ENCODE measurements at regions not wholly inside any gene's neighbourhood (a gene's known extent, or its start where the extent isn't known, plus 50 kb on each side); places are given as distances from the start of the nearest gene placed in this dataset.
"Not testable (repeated sequence)": the region's sequence is repeated elsewhere in the genome, so short reads cannot be mapped to it uniquely, and the experiment has no call there.

DNA sequence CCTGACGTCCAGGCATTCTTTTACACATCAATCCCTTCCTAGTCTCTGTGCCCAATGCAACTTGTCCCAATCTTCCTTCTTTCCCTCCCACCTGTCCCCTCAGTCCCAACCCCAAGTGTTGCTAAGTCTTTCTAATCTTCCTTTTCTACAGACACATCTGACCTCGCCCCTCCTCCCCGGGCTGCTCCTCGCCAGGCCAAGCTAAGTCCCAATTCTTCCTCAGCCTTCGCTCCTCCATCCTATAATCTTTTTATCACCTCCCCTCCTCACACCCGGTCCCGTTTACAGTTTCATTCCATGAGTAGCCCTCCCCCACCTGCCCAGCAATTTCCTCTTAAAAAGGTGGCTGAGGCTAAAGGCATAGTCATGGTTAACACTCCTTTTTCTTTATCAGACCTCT lies 413.3 kb upstream of the ST8SIA4 start:
- not testable (repeated sequence) for DNase-seq

DNA sequence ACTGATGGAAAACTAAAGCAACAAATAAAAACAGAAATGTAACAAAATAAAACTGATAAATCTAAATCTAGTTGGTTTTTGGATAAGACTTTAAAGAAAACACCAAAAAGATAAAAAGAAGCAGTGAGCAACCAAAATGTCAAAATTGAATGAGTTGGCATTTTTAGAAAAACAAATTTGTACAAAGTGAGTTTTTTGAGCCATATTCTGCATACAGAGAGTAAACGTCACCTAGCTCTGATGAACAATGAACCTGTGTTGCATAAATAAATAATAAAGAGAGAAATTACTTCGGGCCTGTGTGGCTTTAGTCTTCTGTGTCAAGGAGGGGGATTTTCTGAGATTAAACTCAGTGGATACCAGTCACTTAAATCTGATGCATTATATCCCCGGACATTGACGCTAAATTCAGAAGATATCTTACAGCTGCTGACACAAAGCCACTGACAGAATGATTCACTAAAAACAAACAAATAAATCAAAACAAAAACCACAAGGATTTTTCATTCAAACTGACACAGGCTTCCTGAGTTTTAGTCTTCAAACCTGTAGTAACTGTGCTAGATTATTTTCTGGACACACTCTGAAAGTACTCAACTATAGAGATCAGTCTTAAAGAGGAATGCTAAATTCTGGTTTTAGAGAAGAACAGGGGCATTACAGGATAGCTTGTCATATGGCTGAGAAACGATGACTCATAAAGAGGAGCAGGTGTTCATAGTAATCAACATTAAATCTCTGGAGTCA lies 403.5 kb upstream of the ST8SIA4 start:
- DNase-seq = no peak

DNA sequence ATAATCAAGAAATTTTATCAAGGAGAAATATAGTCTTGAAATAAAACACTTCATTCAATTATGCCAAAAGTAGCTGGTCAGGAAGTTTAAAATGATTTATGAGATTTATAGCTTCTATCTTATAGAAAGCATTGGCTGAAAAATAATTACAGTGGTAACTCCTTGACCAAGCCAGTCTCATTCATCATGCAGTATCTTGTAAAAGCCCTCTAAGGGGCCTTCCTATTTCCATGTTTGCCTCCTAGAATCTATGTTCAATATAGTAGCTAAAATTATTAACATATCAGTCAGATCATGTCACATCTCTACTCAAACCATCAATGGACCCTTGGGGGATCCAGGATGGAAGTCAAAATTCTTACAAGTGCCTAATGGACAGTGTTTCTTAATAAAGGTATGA lies 393.4 kb upstream of the ST8SIA4 start:
- no peak for DNase-seq

DNA sequence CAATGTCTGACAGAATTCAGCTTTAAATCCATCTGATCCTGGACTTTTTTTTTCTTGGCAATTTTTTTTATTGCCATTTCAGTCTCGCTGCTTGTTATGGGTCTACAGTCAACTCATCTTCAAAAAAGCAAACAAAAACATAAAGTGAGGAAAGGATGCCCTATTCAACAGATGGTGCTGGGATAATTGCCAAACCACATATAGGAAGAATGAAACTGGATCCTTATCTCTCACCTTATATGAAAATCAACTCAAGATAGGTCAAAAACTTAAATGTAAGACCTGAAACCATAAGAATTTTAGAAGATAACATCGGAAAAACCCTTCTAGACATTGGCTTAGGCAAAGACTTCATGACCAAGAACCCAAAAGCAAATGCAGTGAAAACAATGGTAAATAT lies 389.1 kb upstream of the ST8SIA4 start:
- no peak for DNase-seq

DNA sequence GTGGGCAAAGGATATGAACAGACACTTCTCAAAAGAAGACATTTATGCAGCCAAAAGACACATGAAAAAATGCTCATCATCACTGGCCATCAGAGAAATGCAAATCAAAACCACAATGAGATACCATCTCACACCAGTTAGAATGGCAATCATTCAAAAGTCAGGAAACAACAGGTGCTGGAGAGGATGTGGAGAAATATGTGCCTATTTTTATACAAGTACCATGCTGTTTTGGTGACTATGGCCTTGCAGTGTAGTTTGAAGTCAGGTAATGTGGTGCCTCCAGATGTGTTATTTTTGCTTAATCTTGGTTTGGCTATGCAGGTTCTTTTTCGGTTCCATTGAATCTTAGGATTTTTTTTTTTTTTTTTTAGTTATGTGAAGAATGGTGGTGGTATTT lies 387.7 kb upstream of the ST8SIA4 start:
- not testable (repeated sequence) for DNase-seq

DNA sequence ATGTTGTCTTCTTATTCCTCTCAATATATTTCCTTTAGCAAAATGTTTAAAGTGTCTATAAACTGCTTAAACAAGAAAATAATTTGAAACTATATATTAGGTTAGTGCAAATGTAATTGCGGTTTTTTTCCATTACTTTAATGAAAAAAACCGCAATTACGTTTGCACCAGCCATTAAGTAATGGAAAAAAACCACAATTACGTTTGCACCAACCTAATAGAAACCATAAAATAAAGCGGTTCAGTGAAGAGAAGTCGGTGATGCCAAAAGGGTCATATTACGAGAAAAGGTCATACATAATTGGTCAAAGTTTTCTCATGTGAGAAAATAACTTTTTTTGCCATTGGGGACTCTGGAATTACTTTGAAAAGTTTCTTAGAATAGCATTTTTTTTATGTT lies 385.6 kb upstream of the ST8SIA4 start:
- DNase-seq = no peak

DNA sequence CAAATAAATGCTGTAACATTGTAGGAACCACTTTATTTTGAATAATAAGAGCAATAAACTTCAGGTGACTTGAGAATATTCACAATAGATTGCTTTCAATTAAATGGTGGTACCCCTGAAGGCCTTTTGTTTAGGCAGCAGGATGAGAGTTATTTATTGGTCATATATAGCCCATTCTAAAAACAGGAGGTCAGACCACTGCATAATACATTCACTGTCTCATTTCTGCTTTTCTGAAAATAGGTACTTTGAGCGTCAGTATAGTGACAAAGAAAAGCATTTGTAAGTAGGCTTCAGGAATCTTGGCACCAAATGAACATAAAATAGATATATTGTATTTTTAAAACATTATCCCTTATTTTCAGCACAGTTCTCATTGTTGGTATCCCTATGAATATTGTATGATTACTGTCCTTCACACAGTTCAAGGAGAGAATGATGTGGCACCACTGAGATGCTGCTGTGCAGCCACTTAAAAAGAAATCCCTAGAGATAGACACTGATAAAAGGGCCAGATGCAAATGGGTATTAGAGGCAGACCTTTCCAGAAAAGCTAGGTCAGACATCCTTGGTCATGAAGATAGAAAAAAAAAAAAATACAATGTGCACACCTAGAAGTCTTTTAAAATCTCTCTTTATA lies 381.8 kb upstream of the ST8SIA4 start:
- DNase-seq = no peak

DNA sequence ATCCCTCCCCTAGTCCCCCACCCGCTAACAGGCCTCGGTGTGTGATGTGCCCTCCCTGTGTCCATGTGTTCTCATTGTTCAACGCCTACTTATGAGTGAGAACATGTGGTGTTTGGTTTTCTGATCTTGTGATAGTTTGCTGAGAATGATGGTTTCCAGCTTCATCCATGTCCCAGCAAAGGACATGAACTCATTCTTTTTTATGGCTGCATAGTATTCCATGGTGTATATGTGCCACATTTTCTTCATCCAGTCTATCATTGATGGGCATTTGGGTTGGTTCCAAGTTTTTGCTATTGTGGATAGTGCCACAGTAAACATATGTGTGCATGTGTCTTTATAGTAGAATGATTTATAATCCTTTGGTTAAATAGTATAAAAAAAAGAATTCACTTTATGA lies 380.9 kb upstream of the ST8SIA4 start:
- DNase-seq = not testable (repeated sequence)

DNA sequence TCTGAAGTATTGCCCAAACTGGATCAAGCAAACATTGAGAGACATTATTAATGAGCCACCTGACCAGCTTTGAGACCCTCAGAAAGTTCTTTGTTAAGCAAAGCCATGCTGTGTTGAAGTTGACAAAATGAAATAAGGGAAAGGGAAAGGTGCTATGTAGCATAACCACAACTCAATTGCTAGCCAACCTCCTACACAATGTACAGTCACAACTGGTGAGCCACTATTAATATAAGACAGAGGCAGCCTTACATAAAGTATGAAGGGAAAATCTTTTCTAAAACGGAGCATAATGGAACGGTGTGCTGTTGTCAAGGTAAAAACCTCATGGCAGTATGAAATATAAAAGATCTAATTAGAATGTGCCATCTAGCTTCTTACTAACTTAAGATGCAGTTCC lies 375.8 kb upstream of the ST8SIA4 start:
- no peak for DNase-seq

DNA sequence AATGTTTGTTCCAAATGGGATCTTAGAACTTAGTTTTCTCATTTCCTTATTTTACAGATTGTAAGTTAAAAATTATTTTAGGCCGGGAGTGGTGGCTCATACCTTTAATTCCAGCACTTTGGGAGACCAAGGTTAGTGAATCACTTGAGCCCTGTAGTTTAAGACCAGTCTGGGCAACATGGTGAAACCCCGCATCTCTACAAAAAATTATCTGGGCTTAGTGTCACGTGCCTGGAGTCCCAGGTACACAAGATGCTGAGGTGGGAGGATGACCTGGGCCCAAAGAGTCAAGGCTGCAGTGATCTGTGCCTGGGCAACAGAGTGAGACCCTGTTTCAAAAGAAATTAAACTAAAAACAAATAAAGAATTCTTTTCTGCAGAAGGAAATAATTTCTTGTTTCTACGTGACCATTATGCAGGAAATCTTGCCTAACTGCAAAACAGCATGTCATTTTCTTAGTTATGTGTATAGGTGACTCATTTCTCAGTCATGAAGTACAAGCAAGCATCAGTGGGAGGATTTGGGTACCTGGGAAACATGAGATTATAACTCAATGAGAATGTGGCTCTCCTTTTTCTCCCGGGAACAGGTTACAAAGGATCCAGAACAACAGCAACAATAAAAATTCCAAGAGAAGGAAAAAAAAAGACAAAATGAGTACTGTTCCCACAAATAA lies 375.1 kb upstream of the ST8SIA4 start:
- no peak for DNase-seq

DNA sequence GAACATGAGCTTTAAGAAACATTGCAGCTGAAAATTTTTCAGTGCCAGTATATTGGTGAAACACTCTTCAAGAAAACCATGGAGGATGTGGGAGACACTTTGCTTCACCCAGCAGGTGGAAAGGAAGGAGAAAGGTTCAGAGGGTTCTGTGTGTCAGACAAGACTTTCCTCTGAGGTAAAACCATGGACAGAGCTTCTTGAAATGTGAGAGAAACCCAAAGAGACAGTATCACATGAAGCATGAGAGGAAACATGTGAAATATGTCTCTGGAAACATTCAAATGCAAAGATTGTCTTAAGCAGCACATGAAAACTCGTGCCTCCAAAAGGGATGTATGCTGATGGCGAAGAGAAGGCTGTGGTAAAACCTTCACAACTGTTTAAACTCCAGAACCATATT lies 368.9 kb upstream of the ST8SIA4 start:
- no peak for DNase-seq

DNA sequence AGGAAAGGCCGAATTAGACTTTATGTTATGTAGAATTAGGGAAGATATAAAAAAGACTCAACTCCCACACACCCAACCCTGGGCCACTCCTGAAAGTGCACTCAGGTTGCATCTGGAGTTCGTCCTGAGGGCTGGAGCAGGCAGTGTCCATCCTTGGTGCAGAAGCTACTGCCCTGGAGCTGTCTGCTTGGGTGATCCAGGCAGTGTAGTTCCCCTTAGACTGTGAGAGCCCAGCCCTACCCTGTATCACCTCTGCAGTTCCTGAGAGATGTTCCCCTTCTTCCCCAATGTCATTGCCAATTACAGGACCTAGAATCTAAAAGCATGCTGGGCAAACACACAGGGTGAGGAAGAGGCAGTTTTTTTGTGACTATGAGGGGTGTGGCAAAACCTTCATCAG lies 368.3 kb upstream of the ST8SIA4 start:
- no peak for DNase-seq

DNA sequence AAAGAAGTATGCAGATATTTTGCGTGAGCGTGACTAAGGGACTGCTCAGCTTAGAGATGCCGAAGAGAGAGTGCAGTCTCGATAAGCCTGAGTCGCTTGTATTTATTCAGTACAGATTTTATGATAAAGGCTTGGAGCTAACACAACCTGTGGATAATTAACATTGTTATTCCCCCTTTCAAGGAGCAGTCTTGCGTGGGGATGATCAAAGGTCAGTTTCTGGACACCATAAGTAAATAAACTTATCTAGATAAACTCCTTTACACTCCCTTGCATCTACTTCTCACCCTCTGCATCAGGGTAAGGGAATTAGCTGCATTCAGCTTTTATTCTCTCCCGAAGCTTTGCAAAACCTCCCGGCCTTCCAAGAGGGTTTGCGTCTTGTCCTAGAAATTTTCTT lies 357.8 kb upstream of the ST8SIA4 start:
- DNase-seq = no peak

DNA sequence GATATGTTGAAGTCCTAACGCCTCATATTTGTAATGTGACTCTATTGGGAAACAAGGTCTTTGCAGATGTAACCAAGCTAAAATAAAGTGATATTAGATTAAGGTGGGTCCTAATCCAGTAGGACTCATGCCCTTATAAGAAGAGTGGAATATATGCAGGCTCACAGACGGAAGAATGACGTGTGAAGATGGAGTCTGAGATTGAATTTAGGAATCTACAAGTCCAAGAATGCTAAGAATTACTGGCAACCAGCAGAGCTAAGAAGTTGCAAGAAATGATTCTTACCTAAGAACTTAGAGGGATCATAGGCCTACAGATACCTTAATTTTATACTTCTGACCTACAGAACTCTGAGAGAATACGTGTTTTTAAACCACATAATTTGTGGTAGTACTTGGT lies 350.0 kb upstream of the ST8SIA4 start:
- no peak for DNase-seq

DNA sequence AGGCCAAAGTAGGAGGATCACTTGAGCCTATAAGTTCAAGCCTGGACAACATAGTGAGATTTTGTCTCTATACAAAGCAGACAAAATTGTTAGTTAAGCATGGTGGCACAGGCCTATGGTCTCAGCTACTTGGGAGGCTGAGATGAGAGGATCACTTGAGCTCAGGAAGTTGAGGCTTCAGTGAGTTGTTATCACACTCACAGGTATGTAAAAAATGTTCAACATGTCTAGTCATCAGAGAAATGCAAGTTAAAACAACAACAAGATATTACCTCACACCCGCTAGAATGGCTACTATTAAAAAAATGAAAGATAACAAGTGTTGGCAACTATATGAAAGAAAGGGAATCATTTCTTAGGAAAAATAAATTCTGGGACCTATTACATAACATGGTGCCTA lies 341.5 kb upstream of the ST8SIA4 start:
- no peak for DNase-seq

DNA sequence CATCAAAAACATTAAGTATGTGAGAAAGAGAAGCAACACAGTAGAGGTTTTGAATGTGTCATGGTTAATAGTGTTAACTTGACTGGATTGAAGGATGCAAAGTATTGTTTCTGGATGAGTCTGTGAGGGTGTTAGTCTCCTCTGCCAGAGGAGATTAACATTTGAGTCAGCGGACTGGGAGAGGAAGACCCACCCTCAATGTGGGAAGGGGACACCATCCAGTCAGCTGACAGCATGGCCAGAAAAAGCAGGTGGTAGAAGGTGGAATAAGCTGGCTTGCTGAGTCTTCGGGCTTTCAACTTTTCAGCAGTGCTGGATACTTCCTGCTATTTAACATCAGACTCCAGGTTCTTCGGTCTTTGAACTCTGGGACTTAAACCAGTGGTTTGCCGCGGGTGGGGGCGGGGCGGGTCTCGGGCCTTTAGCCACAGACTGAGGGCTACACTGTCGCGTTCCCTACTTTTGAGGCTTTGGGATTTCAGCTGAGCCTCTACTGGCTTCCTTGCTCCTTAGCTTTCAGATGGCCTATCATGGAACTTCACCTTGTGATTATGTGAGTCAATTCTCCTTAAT lies 309.9 kb upstream of the ST8SIA4 start:
- no peak for DNase-seq

DNA sequence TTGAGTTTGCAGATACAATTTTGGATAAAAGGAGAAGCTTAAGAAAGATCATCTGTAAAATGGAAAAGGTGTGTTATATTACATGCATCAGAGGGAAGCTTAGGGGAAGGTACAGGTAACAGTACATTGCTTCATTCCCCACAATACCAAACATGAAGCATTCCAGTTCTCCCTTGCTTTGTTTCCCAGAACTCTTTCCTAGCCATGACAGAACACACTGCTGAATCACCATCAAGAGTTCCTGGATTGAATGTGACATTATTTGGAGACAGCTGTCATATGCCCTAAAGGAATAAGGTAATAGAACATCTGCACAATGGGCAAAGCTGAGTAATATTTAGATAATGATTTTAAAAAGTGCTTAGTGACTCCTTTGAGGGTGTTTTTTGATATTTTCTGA lies 303.5 kb upstream of the ST8SIA4 start:
- DNase-seq = no peak

DNA sequence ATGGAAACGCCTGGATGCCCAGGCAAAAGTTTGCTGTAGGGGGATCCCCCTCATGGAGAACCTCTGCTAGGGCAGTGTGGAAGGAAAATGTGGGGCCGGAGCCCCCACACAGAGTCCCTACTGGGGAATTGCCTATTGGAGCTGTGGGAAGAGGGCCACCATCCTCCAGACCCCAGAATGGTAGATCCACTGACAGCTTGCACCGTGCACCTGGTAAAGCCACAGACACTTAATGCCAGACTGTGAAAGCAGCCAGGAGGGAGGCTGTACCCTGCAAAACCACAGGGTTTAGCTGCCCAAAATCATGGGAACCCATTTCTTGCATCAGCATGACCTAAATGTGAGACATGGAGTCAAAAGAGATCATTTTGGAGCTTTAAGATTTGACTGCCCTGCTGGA lies 302.0 kb upstream of the ST8SIA4 start:
- not testable (repeated sequence) for DNase-seq

DNA sequence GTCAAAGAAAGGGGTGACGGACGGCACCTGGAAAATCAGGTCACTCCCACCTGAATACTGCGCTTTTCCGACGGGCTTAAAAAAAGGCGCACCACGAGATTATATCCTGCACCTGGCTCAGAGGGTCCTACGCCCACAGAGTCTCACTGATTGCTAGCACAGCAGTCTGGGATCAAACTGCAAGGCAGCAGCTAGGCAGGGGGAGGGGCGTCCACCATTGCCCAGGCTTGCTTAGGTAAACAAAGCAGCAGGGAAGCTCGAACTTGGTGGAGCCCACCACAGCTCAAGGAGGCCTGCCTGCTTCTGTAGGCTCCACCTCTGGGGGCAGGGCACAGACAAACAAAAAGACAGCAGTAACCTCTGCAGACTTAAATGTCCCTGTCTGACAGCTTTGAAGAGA lies 277.3 kb upstream of the ST8SIA4 start:
- DNase-seq = not testable (repeated sequence)

DNA sequence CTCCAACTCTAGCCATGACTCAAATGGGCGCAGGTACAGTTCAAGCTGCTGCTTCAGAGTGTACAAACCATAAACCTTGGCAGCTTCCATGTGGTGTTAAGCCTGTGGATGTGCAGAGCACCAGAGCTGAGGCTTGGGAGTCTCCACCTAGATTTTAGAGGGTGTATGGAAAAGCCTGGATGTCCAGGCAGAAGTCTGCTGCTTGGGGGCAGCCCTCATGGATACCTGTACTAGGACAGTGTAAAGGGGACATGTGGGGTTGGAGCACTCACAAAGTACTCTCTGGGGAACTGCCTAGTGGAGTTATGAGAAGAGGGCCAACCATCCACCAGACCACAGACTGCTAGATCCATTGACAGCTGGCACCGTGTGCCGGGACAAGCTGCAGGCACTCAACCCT lies 273.5 kb upstream of the ST8SIA4 start:
- no peak for DNase-seq

DNA sequence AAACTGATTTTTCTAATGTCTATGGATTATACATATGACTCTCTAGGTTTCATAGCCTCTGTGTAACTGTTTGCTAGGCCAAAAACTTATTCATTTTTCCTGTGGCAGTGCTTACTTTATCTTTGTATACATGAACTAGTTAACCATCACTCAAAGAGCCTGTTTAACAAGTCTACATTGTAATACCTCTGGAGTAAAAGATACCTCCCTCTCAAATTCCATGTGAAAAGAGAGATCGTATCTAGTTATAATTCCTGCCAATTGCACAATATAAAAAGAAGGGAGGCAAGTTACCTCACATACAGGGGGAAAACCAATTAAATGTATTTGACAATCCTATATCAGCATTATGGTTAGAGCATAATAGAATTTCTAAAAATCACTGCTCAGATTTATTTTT lies 271.9 kb upstream of the ST8SIA4 start:
- DNase-seq = no peak

DNA sequence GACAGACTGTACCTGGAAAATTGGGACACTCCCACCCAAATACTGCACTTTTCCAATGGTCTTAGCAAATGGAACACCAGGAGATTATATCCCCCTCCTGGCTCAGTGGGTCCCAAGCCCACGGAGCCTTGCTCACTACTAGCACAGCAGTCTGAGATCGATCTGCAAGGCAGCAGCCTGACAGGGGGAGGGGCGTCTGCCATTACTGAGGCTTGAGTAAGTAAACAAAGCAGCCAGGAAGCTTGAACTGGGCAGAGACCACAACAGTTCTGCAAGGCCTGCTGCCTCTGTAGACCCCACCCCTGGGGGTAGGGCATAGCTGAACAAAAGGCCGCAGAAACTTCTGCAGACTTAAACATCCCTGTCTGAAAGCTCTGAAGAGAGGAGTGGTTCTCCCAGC lies 260.0 kb upstream of the ST8SIA4 start:
- no peak for DNase-seq

DNA sequence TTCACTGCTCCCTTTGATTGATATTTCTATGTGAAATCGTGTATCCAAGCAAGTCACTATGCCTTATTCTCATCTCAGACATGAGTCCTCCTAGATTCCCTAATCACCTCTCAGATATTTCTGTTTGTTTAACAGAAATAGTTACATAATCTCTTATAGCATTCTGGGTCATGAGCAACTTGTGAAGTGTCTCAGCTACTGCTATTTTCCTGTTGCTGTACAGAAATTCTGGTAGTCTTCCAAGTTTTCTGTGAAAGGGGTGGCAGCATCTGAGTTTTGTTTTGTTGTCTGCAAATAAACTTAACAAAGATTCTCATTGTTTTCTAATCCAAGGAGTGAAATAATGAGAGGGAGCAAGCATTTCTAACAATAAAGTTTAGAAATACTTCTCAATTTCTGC lies 256.9 kb upstream of the ST8SIA4 start:
- no peak for DNase-seq

DNA sequence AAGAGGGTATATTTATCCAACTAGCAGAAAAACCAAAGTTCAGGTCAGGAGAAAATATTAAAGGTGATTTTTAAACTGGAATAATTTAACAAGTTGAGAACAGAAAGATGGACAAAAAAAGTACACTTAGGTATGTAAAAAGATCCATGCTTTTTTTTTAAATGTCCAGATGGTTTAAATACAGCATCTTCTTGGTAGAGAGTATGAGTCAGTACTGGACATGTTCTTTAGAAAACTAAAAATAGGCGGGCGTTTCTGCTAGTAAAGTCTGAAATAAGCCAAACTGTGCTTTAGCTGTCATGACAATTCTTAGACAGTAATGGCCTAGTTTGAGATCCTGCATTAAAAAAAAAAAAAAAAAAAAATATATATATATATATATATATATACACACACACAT lies 255.9 kb upstream of the ST8SIA4 start:
- no peak for DNase-seq
